Esophagus muscularis mucosa (tissue), 4 donors: ENCODE measurements at regions not wholly inside any gene's neighbourhood (a gene's known extent, or its start where the extent isn't known, plus 50 kb on each side); places are given as distances from the start of the nearest gene placed in this dataset.
"Not testable (repeated sequence)": the region's sequence is repeated elsewhere in the genome, so short reads cannot be mapped to it uniquely, and the experiment has no call there.

Experiments used
- CTCF ChIP-seq, 3 experiments: fragments of 200-600 bp in 2 of 3; fragments of 450-650 bp in 1 of 3; sonication (generic) in 2 of 3; IDR thresholded peaks; one replicate each; pipeline ENCODE4 v1.5.1; 2017 to 2019; ENCODE audit warnings: antibody characterized with exemption in 3 of 3, mild to moderate bottlenecking in 2 of 3, moderate library complexity in 1 of 3
- EP300 ChIP-seq: sonication (generic); formaldehyde crosslinking; IDR thresholded peaks from one replicate; pipeline ENCODE4 v1.6.1; 2017; ENCODE audit warnings: antibody characterized with exemption
- POLR2AphosphoS5 ChIP-seq, 2 donors: sonication (generic); formaldehyde crosslinking; IDR thresholded peaks; one replicate each; pipeline ENCODE4 v1.6.1; 2017; ENCODE audit warnings: antibody characterized with exemption in 2 of 2

GRCh38 chr9:67712956-67713355 is 145.8 kb upstream of the ANKRD20A1 start:
- TF ChIP-seq CTCF (IDR thresholded peaks at IDR 0.05); EP300; POLR2AphosphoS5 (IDR thresholded peaks at IDR 0.05): not testable (repeated sequence)
